Stimulated activated CD4-positive, alpha-beta T cell treated with anti-CD3 and anti-CD28 coated beads, Interleukin-4, amount 100 ng/mL, for 1 hour (primary cell): ENCODE measurements at regions not wholly inside any gene's neighbourhood (a gene's known extent, or its start where the extent isn't known, plus 50 kb on each side); places are given as distances from the start of the nearest gene placed in this dataset.

Source experiments
- DNase-seq: peaks from one replicate; pipeline ENCODE4 v3.0.0-alpha.2; 2020

DNA sequence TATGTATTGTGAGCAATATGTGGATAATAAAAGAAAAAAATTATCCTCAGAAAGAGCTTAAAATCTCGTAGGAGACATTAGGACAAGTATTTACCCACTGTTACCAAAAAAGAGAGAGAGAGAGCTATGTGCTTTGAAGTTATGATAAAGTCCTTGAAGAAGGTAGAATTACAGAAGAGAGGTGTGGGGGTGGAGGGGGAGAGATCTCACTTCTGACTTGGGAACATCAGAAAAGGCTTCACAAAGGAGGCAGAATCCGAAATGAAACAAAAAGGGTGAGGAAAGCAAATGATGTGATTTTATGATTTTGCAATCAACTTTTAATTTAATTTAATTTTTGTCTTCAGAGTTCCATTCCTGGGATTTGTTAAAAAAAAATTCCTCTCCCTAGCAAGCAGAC, 311.8 kb upstream of the ATP2B1 start:
- DNase-seq: no peak

DNA sequence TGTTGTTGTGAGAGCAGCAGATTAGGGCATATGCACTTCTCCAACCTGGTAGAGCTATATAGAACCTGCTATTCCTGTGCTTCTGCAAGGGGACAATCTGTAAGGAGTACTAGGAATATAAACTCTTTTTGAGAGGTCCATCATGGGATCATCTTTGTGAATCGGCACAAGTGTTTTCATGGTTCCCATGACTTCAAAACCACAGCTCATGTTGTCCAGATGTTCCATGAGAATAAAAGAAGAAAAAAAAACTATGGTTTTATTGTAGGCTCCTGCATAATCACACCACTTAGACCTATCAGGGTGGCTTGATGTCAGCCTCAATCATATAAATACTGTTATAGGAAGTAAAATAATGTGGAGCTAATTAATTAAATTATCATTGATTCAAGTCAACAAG, 311.4 kb upstream of the ATP2B1 start:
- DNase-seq: no peak

DNA sequence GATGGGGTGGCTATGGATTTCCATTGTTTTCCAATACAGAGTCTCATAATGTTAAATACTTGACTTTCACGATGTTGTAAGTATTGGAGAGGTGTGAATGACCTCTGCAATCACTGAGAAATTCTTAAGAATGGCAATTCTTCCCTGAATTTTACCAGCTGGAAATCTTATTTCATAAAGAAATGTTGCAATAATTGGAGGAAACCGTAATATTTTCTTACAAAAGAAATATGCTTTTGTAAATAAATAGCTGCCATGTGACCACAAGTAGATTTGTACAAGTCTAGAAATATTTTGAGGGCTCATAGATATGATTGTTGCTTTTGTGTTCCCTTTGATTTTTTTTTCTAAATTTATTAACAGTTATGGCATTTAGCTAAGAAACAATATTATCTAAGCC, 308.7 kb upstream of the ATP2B1 start:
- DNase-seq: no peak

GRCh38 chr12:90015228-90015627, 306.6 kb upstream of the ATP2B1 start:
- no peak for DNase-seq

- no peak for DNase-seq
Measured at GRCh38 chr12:90013409-90013808, 304.8 kb upstream of the ATP2B1 start.

- no peak for DNase-seq
Measured at GRCh38 chr12:90010089-90010488, 301.5 kb upstream of the ATP2B1 start.

DNA sequence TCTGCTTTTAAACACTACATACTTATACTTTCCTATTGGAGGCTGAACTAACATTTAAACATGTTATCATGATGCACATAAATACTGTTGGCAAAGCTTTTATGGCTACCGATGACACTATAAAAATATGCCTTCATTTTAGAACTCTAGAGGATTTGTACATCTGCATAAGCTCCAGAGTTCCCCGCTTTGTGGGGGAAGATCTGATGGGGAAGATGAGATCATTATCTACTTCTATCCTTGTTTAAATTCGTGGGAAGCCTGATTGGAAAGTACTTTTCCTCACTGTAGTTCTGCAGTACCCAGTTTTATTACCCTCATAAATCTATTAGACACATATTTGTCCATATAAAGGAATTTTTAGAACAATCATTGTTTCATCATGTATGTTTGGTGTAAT, 299.6 kb upstream of the ATP2B1 start:
- no peak for DNase-seq

- DNase-seq: no peak
Measured at GRCh38 chr12:90004319-90005074, 295.9 kb upstream of the ATP2B1 start.

- no peak for DNase-seq
Measured at GRCh38 chr12:90003688-90004087, 295.1 kb upstream of the ATP2B1 start.

GRCh38 chr12:90000721-90001120, 292.1 kb upstream of the ATP2B1 start:
- no peak for DNase-seq

DNA sequence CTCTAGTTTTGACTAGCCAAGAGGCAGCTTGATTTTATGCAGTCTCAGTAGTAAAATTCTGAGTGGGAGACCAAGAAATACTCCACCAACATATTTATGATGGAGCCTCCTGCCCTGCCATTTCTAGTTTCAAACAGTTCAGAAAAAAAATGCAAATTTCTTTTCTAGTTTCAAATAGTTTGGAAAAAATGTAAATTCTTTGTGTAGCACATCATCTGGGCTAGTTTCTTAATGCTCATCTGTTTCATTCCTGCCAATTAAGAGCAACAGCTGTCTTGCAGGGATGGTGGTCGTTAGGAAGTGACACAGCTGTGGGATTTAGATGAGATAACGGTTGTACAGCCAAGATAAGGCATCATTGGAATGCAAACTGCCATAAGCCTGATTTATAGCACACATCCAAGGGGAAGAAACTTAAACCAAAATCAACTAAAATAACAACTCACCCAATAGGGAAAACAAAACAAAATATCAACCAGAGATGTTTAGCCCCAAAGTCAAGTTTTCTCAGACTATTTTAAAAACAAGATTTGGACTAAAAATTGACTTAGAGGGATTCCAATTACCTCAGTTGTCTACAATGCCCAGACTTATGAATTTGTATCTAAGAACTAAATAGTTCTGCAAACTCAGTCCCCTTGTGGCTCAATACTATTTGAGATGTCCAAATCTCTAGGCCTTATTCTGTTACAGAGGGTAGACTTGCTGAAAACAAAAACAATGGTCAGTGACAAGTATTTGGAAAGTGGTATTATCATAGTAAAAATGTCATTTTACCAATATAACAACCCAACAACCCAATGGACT, 291.3 kb upstream of the ATP2B1 start:
- no peak for DNase-seq

DNA sequence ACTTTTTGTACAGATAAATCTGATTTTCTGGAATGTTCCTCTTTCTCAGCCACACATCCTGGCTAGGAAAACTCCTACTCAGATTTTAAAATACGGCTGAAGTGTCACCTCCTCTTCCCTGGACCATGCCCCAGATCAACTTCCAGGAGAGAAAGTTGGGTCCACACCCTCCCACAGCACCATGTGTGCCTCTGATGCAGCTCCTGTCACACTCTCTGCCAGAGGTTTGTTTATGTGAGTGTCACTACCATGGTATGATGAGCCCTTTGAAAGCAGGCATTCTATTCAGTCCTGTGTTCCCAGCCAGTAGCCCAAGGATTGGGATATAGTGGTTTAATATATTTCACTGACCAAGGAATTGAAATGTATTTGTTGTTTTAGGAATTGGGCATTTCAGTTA, 287.2 kb upstream of the ATP2B1 start:
- DNase-seq: no peak

- no peak for DNase-seq
Measured at GRCh38 chr12:89994911-89995310, 286.3 kb upstream of the ATP2B1 start.

DNA sequence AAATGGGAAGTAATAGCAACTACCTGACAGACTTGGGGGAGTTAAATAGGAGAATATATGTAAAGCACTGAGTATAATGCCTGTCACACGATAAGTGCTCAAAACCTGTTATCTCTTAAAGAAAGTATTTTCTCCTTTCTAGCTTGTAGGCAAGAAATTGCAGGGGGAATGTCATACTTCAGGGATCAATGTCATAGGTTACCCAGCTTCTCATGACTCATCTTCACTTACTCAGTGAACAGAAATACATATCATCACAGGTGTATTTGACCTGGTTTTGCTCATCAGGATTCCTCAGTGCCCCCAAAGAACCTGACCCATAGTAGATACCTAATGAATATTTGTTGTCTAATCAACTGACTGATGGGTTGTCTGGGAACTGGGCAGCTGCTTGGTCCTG, 285.0 kb upstream of the ATP2B1 start:
- DNase-seq: no peak

GRCh38 chr12:89992668-89993451, 284.2 kb upstream of the ATP2B1 start:
- no peak for DNase-seq

DNA sequence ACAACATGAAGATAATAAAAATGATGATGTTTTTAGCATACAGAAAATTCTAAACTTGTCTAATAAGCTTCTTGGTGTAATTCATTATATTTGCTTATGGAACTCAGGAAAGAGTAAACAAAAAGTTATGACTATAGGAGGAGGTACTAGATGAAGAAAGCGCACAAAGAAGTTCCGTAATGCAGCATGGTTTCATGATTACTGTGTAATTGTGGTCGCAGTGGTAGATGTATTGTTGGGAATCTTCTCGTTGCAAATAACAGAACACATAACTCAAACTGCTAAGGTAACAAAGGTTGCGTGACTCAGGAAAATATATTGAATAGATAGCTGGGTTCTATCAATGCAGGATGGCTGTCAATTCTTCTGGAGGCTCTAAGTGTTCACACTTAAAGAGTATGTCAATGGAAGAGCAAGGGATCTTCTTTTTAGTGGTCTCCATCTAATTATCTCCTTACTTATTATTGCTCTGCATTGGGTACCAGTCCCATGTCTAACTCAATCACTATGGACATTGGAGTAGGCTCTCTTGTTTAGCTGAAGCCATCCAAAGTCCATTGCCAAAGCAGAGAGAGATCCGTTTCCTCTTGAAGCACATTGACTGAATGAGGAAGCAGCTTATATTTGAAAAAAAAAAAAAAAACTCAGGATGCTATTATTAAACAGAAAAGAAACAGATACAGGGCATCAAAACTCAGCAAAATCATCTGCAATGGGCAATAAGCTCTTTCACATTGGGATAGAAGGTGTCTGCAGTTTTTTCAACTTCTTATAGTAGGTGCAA, 283.4 kb upstream of the ATP2B1 start:
- no peak for DNase-seq

DNA sequence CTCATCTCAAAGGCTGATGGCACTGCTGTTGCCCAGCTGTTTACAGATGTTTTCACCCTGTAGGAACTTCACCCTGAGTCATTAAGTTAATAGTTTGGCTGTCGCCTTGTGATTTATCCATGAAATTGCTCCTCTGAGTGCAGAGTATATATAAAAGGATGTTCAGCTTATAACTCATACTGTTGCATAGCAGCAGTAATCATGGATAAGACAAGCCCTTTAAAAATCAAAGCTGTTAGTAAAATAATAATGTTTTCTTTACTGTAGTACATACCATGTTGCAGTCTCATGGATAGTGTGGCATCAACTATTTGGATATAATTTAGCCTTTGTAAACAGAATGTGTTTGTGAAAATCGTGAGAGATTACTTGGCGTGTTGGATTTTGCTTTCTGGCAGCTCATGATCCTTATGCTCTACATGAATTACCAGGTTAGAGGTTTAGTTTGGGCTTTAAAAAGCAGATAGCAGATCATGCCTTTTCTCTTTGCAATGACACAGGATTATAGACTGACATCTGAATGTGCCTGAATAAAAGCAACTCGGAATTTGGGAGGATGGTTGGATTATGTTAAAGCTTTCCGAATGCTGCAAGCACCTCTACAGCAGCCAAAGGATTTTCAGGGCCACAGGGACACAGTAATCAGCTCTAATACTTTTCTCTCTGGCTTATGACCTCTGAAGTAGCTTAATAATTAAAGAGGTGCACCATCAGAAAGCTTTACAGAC, 279.7 kb upstream of the ATP2B1 start:
- no peak for DNase-seq

DNA sequence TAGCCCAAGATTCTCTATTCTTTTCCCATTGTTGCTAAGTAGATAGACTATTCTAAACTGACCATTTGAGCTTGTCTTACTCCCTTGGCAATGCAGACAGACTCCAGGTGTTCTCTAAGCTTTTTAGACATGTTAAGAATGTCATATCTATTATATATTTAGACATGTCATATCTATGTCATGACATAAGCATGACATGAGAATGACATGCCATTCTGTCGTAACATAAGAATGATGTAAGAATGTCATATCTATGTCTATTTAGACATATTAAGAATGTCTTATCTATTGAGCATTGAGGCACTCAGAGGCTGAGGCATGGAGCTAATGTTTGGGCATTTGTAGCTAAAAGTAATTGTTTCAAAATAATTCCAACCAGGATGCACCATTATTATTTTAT, 277.3 kb upstream of the ATP2B1 start:
- no peak for DNase-seq

- DNase-seq: no peak
Measured at GRCh38 chr12:89984846-89985245, 276.2 kb upstream of the ATP2B1 start.

DNA sequence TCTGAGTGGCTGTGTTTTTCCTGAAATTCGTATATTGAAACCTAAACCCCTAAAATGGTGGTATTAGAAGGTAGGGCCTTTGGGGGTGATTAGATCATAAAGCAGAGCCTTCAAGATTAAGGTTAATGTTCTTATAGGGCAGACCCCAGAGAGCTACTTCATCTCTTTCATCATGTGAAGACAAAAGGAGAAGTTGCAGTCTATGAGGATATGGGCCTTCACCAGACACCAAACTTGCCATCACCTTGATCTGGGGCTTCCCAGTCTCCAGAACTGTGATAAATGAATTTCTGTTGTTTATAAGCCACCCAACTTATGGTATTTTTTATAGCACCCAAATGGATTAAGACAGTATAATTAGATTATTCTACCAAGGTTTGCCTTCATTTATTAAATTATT, 275.0 kb upstream of the ATP2B1 start:
- DNase-seq: no peak

DNA sequence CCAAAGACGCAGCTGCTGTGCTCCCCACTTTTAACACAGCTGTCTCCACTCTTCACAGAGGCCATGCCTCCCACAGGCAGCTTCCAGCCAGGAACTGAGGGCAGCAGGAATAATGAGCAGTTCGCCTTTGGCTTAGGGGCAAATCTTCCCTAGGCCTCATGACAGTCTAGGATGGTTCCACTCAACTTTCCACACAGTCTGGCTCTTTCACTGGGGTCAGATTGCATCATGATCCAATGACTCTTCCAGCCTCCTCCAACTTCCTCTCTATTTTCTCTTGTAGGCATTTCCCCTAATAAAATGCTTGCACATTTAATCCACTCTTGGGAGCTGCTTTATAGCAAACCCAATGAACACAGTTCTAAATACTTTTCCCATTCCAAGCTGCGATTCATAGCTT, 271.6 kb upstream of the ATP2B1 start:
- DNase-seq: no peak

DNA sequence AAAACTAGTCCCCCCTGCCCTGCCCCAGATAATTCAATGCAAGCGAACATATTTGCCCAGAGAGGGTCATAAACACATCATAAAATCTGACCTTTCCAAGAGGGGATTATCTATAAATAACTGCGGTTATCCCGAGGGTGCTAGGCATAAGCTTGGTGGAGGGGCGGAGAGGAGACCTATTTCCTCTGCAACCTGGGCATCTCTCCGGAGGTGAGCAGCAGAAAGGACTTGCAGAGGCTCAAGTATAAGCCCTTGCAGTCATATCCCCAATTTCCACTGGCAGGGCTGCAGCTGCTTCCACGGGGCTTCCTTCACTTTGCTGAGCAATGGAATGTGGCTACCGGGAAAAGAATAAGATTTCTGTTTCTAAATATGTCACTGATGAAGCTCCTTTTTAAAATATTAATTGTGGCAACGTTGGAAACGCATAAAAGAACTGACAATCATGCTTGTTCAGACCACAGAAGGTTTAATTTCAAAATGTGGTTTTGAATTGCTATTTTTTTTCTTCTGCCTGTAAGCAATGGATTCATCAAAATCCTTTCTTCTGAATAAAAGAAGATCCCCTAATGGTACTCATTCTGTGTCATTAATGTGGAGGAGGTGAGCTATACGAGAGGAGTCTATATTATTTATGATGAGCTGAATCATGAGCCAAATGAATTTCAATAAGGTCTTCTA, 268.9 kb upstream of the ATP2B1 start:
- DNase-seq: no peak
